K562 (cell line): ENCODE measurements at regions not wholly inside any gene's neighbourhood (a gene's known extent, or its start where the extent isn't known, plus 50 kb on each side); places are given as distances from the start of the nearest gene placed in this dataset.

Source experiments
- ATAC-seq: fragments of 200-7000 bp; cut with Tn5 transposase; 3 replicates; pipeline ENCODE4 v1.9.1; 2020; ENCODE audit warnings: moderate library complexity
- BruUV-seq: library from RNA; stranded (reverse); fragments of 400-500 nt; replicated peaks from 2 replicates; lab custom pipeline; 2021; lab: Mats Ljungman, UMichigan
- CTCF ChIA-PET: fragments of 300-600 bp; formaldehyde crosslinking; extraction: SDS; loops from one replicate; lab custom pipeline; 2021; ENCODE audit warnings: low intra/inter-chr PET ratio; lab: Yijun Ruan, JAX
- POLR2A ChIA-PET: fragments of 300-600, 350-650 bp; sonication (Branson Sonifier 250); formaldehyde crosslinking; extraction: SDS; loops from one replicate; lab custom pipeline; 2021; ENCODE audit warnings: antibody characterized with exemption, inconsistent platforms; lab: Yijun Ruan, JAX
- DNase-seq, 4 experiments: peaks; one replicate each; pipeline versions ENCODE4 v3.0.0 to v3.0.0-alpha.2; 2011 to 2018; ENCODE audit warnings: low spot score in 3 of 4, mixed read lengths in 3 of 4; ENCODE audit errors: extremely low read depth in 1 of 4
- FAIRE-seq: peaks from 2 replicates; lab custom pipeline; 2011; peaks lifted over from hg19 to GRCh38; lab: Jason Lieb, UNC
- H2AFZ ChIP-seq: 2 replicates; pipeline ENCODE4 v1.6.0; 2011; ENCODE audit warnings: low read depth, low read length, control low read depth, inconsistent platforms
- H3K27ac ChIP-seq: fragments of 200-600 bp; 3 replicates; pipeline ENCODE4 v1.8.0; 2011; ENCODE audit warnings: low read depth, mild to moderate bottlenecking, control low read depth, inconsistent platforms, low read length, moderate library complexity, mixed read lengths; ENCODE audit errors: extremely low read depth
- H3K27me3 ChIP-seq, 2 experiments: fragments of 300-600 bp in 1 of 2; 2 replicates in 1 of 2; 3 replicates in 1 of 2; pipeline versions ENCODE4 v1.6.0 to v1.8.0; 2011; ENCODE audit warnings: inconsistent platforms in 2 of 2, low read length in 2 of 2, mild to moderate bottlenecking in 1 of 2, mixed read lengths in 1 of 2, moderate library complexity in 1 of 2; ENCODE audit not compliant: control insufficient read depth in 2 of 2, insufficient read depth in 2 of 2
- H3K36me3 ChIP-seq: fragments of 300-600 bp; 3 replicates; pipeline ENCODE4 v1.8.0; 2011; ENCODE audit warnings: mild to moderate bottlenecking, low read length, inconsistent platforms; ENCODE audit not compliant: control insufficient read depth, insufficient read depth
- H3K4me1 ChIP-seq, 2 experiments: fragments of 200-600 bp in 1 of 2; replicated peaks in 1 of 2; 2 replicates in 1 of 2; 3 replicates in 1 of 2; pipeline versions ENCODE4 v1.5.1 to v1.8.0; 2011; ENCODE audit warnings: inconsistent platforms in 2 of 2, low read length in 2 of 2, mild to moderate bottlenecking in 1 of 2, mixed read lengths in 1 of 2, moderate library complexity in 1 of 2; ENCODE audit not compliant: control insufficient read depth in 2 of 2, insufficient read depth in 2 of 2
- H3K4me2 ChIP-seq: 2 replicates; pipeline ENCODE4 v1.6.1; 2011; ENCODE audit warnings: low read length, control low read depth, inconsistent platforms, mixed read lengths; ENCODE audit not compliant: insufficient read depth
- H3K4me3 ChIP-seq: fragments of 200-600 bp; sonication (generic), shearing (Covaris generic); 2 replicates; pipeline ENCODE4 v1.5.1; 2016; ENCODE audit warnings: control low read depth, inconsistent platforms
- H3K79me2 ChIP-seq: fragments of 200-600 bp; 3 replicates; pipeline ENCODE4 v1.8.0; 2011; ENCODE audit warnings: low read length, inconsistent platforms; ENCODE audit not compliant: control insufficient read depth, insufficient read depth
- H3K9ac ChIP-seq, 2 experiments: 2 replicates each; pipeline versions ENCODE4 v1.6.0 to v1.6.1; 2011; ENCODE audit warnings: low read depth in 2 of 2, low read length in 2 of 2, control low read depth in 1 of 2, inconsistent platforms in 1 of 2, mild to moderate bottlenecking in 1 of 2, mixed read lengths in 1 of 2; ENCODE audit not compliant: insufficient read depth in 1 of 2
- H3K9me1 ChIP-seq: one replicate; pipeline ENCODE4 v1.6.0; 2011; ENCODE audit warnings: inconsistent platforms, mild to moderate bottlenecking, low read length, moderate library complexity; ENCODE audit not compliant: control insufficient read depth, insufficient read depth
- H3K9me3 ChIP-seq: replicated peaks from 2 replicates; pipeline ENCODE4 v1.5.1; 2011; ENCODE audit warnings: low read depth, low read length, inconsistent platforms; ENCODE audit not compliant: control insufficient read depth, insufficient read depth
- H4K20me1 ChIP-seq: replicated peaks from 2 replicates; pipeline ENCODE4 v1.6.1; 2011; ENCODE audit warnings: low read length, inconsistent platforms, mixed read lengths; ENCODE audit not compliant: control insufficient read depth, insufficient read depth
- HCFC1 ChIP-seq: IDR thresholded peaks from 2 replicates; pipeline ENCODE4 v1.6.1; 2012; ENCODE audit warnings: low read depth, low read length, improper control_type of control experiment
- HDAC2 ChIP-seq: fragments of 450-650 bp; IDR thresholded peaks from 2 replicates; pipeline ENCODE4 v1.6.1; 2016; ENCODE audit warnings: mild to moderate bottlenecking
- NR0B1 ChIP-seq: fragments of 450-650 bp; IDR thresholded peaks from one replicate; pipeline ENCODE4 v1.6.1; 2018; ENCODE audit warnings: mild to moderate bottlenecking, moderate library complexity; ENCODE audit not compliant: partially characterized antibody
- PHB ChIP-seq: fragments of 250-450 bp; sonication (Bioruptor Pico); IDR thresholded peaks from 2 replicates; pipeline ENCODE4 v1.5.0; 2021
- SIN3B ChIP-seq: fragments of 450-650 bp; IDR thresholded peaks from 2 replicates; pipeline ENCODE4 v1.6.1; 2017; ENCODE audit warnings: low read depth, mild to moderate bottlenecking, moderate library complexity
- THAP12 ChIP-seq: fragments of 250-450 bp; sonication (Bioruptor Pico); IDR thresholded peaks from 2 replicates; pipeline ENCODE4 v1.9.0; 2021; ENCODE audit warnings: mild to moderate bottlenecking, inconsistent platforms
- ZNF134 ChIP-seq: fragments of 250-450 bp; sonication (Bioruptor Pico); conservative IDR thresholded peaks from 2 replicates; pipeline ENCODE4 v1.4.0; 2020
- in situ Hi-C: fragments of 300-500 bp; cut with MboI; formaldehyde crosslinking; loops from 4 replicates; pipeline ENCODE4 v1.15.0; 2018; ENCODE audit warnings: inconsistent platforms, mixed read lengths
- intact Hi-C: fragments of 100-400 bp; cut with micrococcal nuclease; formaldehyde crosslinking; loops from 2 replicates; pipeline ENCODE4 v1.14.2; 2022
- TF ChIP-seq, protein P1 (sequence below), 2 experiments: IDR thresholded peaks; 2 replicates each; pipeline ENCODE4 v1.6.1; 2011; ENCODE audit warnings: borderline replicate concordance in 1 of 2, control low read depth in 1 of 2, low read depth in 1 of 2, low read length in 1 of 2, mild to moderate bottlenecking in 1 of 2, mixed read lengths in 1 of 2, moderate library complexity in 1 of 2; ENCODE audit not compliant: insufficient read depth in 1 of 2, insufficient read length in 1 of 2, poor library complexity in 1 of 2, severe bottlenecking in 1 of 2; ENCODE audit errors: extremely low read depth in 1 of 2
- TF ChIP-seq, protein P2 (sequence below): IDR thresholded peaks from 3 replicates; pipeline ENCODE4 v1.6.1; 2011; ENCODE audit warnings: borderline replicate concordance, mild to moderate bottlenecking, moderate library complexity; ENCODE audit not compliant: insufficient read length; ENCODE audit errors: extremely low read depth
- TF ChIP-seq, protein P3 (sequence below): sonication (generic); formaldehyde crosslinking; IDR thresholded peaks from 2 replicates; pipeline ENCODE4 v1.8.0; 2022; ENCODE audit warnings: mild to moderate bottlenecking, missing genetic modification reagents
- TF ChIP-seq, protein P4 (sequence below), 2 experiments: fragments of 450-650 bp in 1 of 2; sonication (generic) in 1 of 2; formaldehyde crosslinking in 1 of 2; IDR thresholded peaks in 1 of 2; conservative IDR thresholded peaks in 1 of 2; 2 replicates each; pipeline versions ENCODE4 v1.6.1 to v1.8.1; 2016 to 2023; ENCODE audit warnings: mild to moderate bottlenecking in 2 of 2, moderate library complexity in 2 of 2, inconsistent platforms in 1 of 2, missing genetic modification reagents in 1 of 2

DNA sequence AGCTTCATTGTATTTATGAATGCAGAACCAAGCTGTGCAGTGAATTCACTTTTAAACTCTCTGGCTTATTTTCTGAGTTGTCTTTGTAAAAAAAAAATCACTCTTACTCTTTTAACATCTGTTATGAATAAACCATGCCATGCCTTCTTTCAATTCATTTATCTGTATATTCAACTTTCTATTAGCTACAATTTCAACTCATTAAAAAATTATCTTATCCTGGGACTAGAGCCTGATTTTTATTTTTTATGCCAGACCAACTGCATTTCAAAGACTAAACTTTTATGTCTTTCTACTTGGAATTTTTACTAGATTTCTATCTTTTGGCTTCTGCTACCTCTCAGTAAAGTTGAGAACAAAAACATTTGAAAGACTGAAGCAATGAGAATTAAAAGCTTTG lies 342.7 kb downstream of the DEPDC1B start:
- Histone ChIP-seq H4K20me1 (no peaks in the 10 kb centered on the region), H3K9me3 (no peaks in the 10 kb centered on the region), H3K4me2 (no peak overlapping the region), H3K79me2 (no peaks in the 10 kb centered on the region), H2AFZ (no peak overlapping the region), H3K9me1 (no peaks in the 10 kb centered on the region), H3K36me3 (no peaks in the 10 kb centered on the region), H3K4me1 (no peaks in the 10 kb centered on the region), H3K27me3 (no peaks in the 10 kb centered on the region), H3K9ac (no peak overlapping the region), H3K27ac (no peak overlapping the region), H3K4me3 (no peak overlapping the region)
- FAIRE-seq, result no peak
- no peak for ATAC-seq
- ChIA-PET POLR2A (no interaction called here), CTCF (no interaction called here)
- intact Hi-C loops, result no loop called here
- no TSS peak for BruUV-seq
- DNase-seq, result no peak
- in situ Hi-C loops, result no loop called here
- TF ChIP-seq SIN3B (no peak), THAP12 (no peak), ZNF134 (CRISPR knock-in tag) (no peak), PHB (CRISPR knock-in tag) (no peak), NR0B1 (no peak), HDAC2 (no peak), HCFC1 (no peak)
- TF ChIP-seq, protein P1, sequence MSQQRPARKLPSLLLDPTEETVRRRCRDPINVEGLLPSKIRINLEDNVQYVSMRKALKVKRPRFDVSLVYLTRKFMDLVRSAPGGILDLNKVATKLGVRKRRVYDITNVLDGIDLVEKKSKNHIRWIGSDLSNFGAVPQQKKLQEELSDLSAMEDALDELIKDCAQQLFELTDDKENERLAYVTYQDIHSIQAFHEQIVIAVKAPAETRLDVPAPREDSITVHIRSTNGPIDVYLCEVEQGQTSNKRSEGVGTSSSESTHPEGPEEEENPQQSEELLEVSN (IDR thresholded peaks at IDR 0.05; ENCODE audit: borderline replicate concordance in 1 of 2, extremely low read depth in 1 of 2, insufficient read depth in 1 of 2, insufficient read length in 1 of 2, low read depth in 1 of 2, low read length in 1 of 2, poor library complexity in 1 of 2, severe bottlenecking in 1 of 2), result no peak
- TF ChIP-seq, protein P2, sequence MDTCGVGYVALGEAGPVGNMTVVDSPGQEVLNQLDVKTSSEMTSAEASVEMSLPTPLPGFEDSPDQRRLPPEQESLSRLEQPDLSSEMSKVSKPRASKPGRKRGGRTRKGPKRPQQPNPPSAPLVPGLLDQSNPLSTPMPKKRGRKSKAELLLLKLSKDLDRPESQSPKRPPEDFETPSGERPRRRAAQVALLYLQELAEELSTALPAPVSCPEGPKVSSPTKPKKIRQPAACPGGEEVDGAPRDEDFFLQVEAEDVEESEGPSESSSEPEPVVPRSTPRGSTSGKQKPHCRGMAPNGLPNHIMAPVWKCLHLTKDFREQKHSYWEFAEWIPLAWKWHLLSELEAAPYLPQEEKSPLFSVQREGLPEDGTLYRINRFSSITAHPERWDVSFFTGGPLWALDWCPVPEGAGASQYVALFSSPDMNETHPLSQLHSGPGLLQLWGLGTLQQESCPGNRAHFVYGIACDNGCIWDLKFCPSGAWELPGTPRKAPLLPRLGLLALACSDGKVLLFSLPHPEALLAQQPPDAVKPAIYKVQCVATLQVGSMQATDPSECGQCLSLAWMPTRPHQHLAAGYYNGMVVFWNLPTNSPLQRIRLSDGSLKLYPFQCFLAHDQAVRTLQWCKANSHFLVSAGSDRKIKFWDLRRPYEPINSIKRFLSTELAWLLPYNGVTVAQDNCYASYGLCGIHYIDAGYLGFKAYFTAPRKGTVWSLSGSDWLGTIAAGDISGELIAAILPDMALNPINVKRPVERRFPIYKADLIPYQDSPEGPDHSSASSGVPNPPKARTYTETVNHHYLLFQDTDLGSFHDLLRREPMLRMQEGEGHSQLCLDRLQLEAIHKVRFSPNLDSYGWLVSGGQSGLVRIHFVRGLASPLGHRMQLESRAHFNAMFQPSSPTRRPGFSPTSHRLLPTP, result no peak
- TF ChIP-seq, protein P3, sequence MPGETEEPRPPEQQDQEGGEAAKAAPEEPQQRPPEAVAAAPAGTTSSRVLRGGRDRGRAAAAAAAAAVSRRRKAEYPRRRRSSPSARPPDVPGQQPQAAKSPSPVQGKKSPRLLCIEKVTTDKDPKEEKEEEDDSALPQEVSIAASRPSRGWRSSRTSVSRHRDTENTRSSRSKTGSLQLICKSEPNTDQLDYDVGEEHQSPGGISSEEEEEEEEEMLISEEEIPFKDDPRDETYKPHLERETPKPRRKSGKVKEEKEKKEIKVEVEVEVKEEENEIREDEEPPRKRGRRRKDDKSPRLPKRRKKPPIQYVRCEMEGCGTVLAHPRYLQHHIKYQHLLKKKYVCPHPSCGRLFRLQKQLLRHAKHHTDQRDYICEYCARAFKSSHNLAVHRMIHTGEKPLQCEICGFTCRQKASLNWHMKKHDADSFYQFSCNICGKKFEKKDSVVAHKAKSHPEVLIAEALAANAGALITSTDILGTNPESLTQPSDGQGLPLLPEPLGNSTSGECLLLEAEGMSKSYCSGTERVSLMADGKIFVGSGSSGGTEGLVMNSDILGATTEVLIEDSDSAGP (CRISPR knock-in tag), result no peak
- TF ChIP-seq, protein P4, sequence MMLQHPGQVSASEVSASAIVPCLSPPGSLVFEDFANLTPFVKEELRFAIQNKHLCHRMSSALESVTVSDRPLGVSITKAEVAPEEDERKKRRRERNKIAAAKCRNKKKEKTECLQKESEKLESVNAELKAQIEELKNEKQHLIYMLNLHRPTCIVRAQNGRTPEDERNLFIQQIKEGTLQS (IDR thresholded peaks at IDR 0.05), result no peak
- TF ChIP-seq, protein P4 (CRISPR knock-in tag; conservative IDR thresholded peaks at IDR 0.05), result no peak
